Endothelial cell of umbilical vein (primary cell): ENCODE measurements at regions not wholly inside any gene's neighbourhood (a gene's known extent, or its start where the extent isn't known, plus 50 kb on each side); places are given as distances from the start of the nearest gene placed in this dataset.

ENCODE experiments used
- BruUV-seq: library from RNA; stranded (reverse); fragments of 400-500 nt; replicated peaks from 2 replicates; lab custom pipeline; 2021; lab: Mats Ljungman, UMichigan
- CTCF ChIA-PET: fragments of 300-600, 350-600 bp; sonication (Branson Sonifier 250); formaldehyde crosslinking; loops from one replicate; lab custom pipeline; 2021; ENCODE audit warnings: antibody characterized with exemption, inconsistent platforms; lab: Charles Lee
- POLR2A ChIA-PET: fragments of 300-600, 350-600 bp; sonication (Branson Sonifier 250); formaldehyde crosslinking; loops from one replicate; lab custom pipeline; 2021; ENCODE audit warnings: antibody characterized with exemption, inconsistent platforms; lab: Charles Lee
- DNase-seq: peaks from one replicate; pipeline ENCODE4 v3.0.0-alpha.2; 2011; ENCODE audit warnings: low read depth, low spot score
- FAIRE-seq: peaks from 2 replicates; lab custom pipeline; 2011; peaks lifted over from hg19 to GRCh38; lab: Jason Lieb, UNC
- H2AFZ ChIP-seq: 2 replicates; pipeline ENCODE4 v1.6.0; 2012; ENCODE audit warnings: low read depth, low read length, control low read depth, inconsistent platforms
- H3K27ac ChIP-seq: 2 replicates; pipeline ENCODE4 v1.5.1; 2011; ENCODE audit warnings: low read depth, mild to moderate bottlenecking, control low read depth, low read length, moderate library complexity; ENCODE audit not compliant: insufficient read depth
- H3K27me3 ChIP-seq, 2 experiments: 2 replicates each; pipeline versions ENCODE4 v1.6.0 to v1.6.1; 2011; ENCODE audit warnings: low read length in 2 of 2, mixed read lengths in 1 of 2; ENCODE audit not compliant: control insufficient read depth in 2 of 2, insufficient read depth in 2 of 2
- H3K36me3 ChIP-seq, 2 experiments: 2 replicates in 1 of 2; 3 replicates in 1 of 2; pipeline ENCODE4 v1.5.1; 2011; ENCODE audit warnings: low read length in 2 of 2, mild to moderate bottlenecking in 1 of 2, moderate library complexity in 1 of 2; ENCODE audit not compliant: control insufficient read depth in 2 of 2, insufficient read depth in 2 of 2; ENCODE audit errors: extremely low read depth in 1 of 2
- H3K4me1 ChIP-seq: 3 replicates; pipeline ENCODE4 v1.5.1; 2011; ENCODE audit warnings: mild to moderate bottlenecking, low read length; ENCODE audit not compliant: control insufficient read depth, insufficient read depth; ENCODE audit errors: extremely low read depth
- H3K4me2 ChIP-seq: 2 replicates; pipeline ENCODE4 v1.6.1; 2011; ENCODE audit warnings: low read length, control low read depth, mixed read lengths; ENCODE audit not compliant: insufficient read depth
- H3K4me3 ChIP-seq, 3 experiments: fragments of 200-600 bp in 1 of 3; sonication (generic), shearing (Covaris generic) in 1 of 3; replicated peaks in 1 of 3; 2 replicates each; pipeline ENCODE4 v1.5.1; 2011 to 2016; ENCODE audit warnings: control low read depth in 3 of 3, low read length in 3 of 3, mild to moderate bottlenecking in 2 of 3, inconsistent platforms in 1 of 3, low read depth in 1 of 3, moderate library complexity in 1 of 3; ENCODE audit not compliant: insufficient read depth in 1 of 3
- H3K79me2 ChIP-seq: 2 replicates; pipeline ENCODE4 v1.6.0; 2012; ENCODE audit warnings: low read length, inconsistent platforms; ENCODE audit not compliant: control insufficient read depth, insufficient read depth
- H3K9ac ChIP-seq: replicated peaks from 2 replicates; pipeline ENCODE3; 2011; ENCODE audit warnings: low read length, control low read depth; ENCODE audit not compliant: insufficient read depth; ENCODE audit errors: extremely low read depth
- H3K9me1 ChIP-seq: replicated peaks from 3 replicates; pipeline ENCODE4 v1.6.0; 2011; ENCODE audit warnings: mild to moderate bottlenecking, low read length; ENCODE audit not compliant: control insufficient read depth, insufficient read depth; ENCODE audit errors: extremely low read depth
- H3K9me3 ChIP-seq: replicated peaks from 2 replicates; pipeline ENCODE4 v1.5.1; 2012; ENCODE audit warnings: low read length, inconsistent platforms; ENCODE audit not compliant: control insufficient read depth, insufficient read depth
- H4K20me1 ChIP-seq: replicated peaks from 2 replicates; pipeline ENCODE3; 2011; ENCODE audit warnings: mild to moderate bottlenecking, low read length; ENCODE audit not compliant: control insufficient read depth, insufficient read depth; ENCODE audit errors: extremely low read depth
- EZH2 ChIP-seq: IDR thresholded peaks from 2 replicates; pipeline ENCODE4 v1.6.1; 2012; ENCODE audit warnings: borderline replicate concordance, low read depth, mild to moderate bottlenecking, moderate library complexity, low read length, inconsistent platforms; ENCODE audit not compliant: severe bottlenecking
- FOS ChIP-seq: IDR thresholded peaks from 2 replicates; pipeline ENCODE4 v1.6.1; 2011; ENCODE audit warnings: mild to moderate bottlenecking, low read length, moderate library complexity, borderline replicate concordance; ENCODE audit not compliant: insufficient read depth
- GATA2 ChIP-seq: IDR thresholded peaks from 2 replicates; pipeline ENCODE4 v1.7.0; 2011; ENCODE audit warnings: low read depth, mild to moderate bottlenecking, moderate library complexity, mixed read lengths, low read length; ENCODE audit not compliant: insufficient read length, insufficient read depth
- JUN ChIP-seq: IDR thresholded peaks from 2 replicates; pipeline ENCODE4 v1.6.1; 2011; ENCODE audit warnings: borderline replicate concordance, low read depth; ENCODE audit not compliant: insufficient read length, insufficient read depth
- MYC ChIP-seq: IDR thresholded peaks from one replicate; pipeline ENCODE4 v1.6.1; 2011; ENCODE audit warnings: mild to moderate bottlenecking, low read depth, low read length
- POLR2A ChIP-seq: IDR thresholded peaks from 2 replicates; pipeline ENCODE4 v1.6.1; 2012; ENCODE audit warnings: low read depth, mild to moderate bottlenecking, control low read depth, low read length
- POLR2AphosphoS5 ChIP-seq: IDR thresholded peaks from 2 replicates; pipeline ENCODE4 v1.6.1; 2012; ENCODE audit warnings: low read depth, mild to moderate bottlenecking, control low read depth, low read length, moderate library complexity; ENCODE audit not compliant: insufficient read depth
- dilution Hi-C: fragments of 300-500 bp; cut with MboI; formaldehyde crosslinking; loops from one replicate; pipeline ENCODE4 v1.15.0; 2019; ENCODE audit warnings: low sequenced_read_pairs; ENCODE audit not compliant: extremely low pct_ligation_motif_present
- intact Hi-C: fragments of 100-400 bp; cut with micrococcal nuclease; formaldehyde crosslinking; loops from one replicate; pipeline ENCODE4 v1.10.0; 2022
- TF ChIP-seq, protein P1 (sequence below), 2 donors: IDR thresholded peaks; 1 replicate in 1 of 2; 2 replicates in 1 of 2; pipeline ENCODE4 v1.5.1; 2011; ENCODE audit warnings: low read length in 2 of 2, mild to moderate bottlenecking in 2 of 2, moderate library complexity in 2 of 2, control low read depth in 1 of 2, inconsistent platforms in 1 of 2, low read depth in 1 of 2; ENCODE audit not compliant: insufficient read depth in 1 of 2; ENCODE audit errors: extremely low read depth in 1 of 2
- TF ChIP-seq, protein P2 (sequence below): IDR thresholded peaks from 2 replicates; pipeline ENCODE4 v1.6.1; 2011; ENCODE audit not compliant: insufficient read depth, insufficient read length

DNA sequence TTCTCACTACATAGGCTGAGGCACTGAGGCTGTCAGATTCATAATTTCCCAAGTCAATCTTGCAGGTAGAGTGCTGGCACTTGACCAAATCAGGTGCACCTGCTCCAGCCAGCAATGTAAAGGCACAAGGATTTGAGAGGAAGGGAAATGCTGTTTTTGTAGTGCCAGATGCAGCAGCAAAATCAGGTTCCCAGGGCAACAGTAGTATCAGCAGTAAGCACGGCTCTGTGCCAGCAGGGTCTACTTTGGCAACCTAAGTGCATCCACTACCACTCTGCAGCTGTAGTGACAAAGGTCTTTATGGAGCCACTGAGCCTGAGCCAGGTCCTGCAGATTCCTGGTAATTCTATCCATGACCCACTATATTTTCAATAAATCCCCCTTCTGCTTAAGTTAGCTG is 329.5 kb downstream of the TPBG start:
- no peak overlapping the region for H2AFZ ChIP-seq
- no peak overlapping the region for H3K4me2 ChIP-seq
- no peaks in the 10 kb centered on the region for H3K27me3 ChIP-seq
- no peak overlapping the region for H3K27ac ChIP-seq
- dilution Hi-C loops = no loop called here
- FAIRE-seq = no peak
- H3K9me3 ChIP-seq = no peaks in the 10 kb centered on the region
- no TSS peak for BruUV-seq
- no peaks in the 10 kb centered on the region for H3K79me2 ChIP-seq
- H3K4me3 ChIP-seq = no peak overlapping the region
- CTCF ChIA-PET = interaction anchor here (1.3 kb wide), 1 partner anchor 20 kb away, joined by 6 read pairs; no protein-coding TSS in a partner anchor
- H3K9me1 ChIP-seq = no peaks in the 10 kb centered on the region
- H3K4me1 ChIP-seq = no peaks in the 10 kb centered on the region
- intact Hi-C loops = no loop called here
- H3K9ac ChIP-seq = no peak overlapping the region
- H3K36me3 ChIP-seq = no peaks in the 10 kb centered on the region
- POLR2A ChIA-PET = no interaction called here
- no peak for DNase-seq
- H4K20me1 ChIP-seq = no peaks in the 10 kb centered on the region
- TF ChIP-seq POLR2AphosphoS5 (no peak), EZH2 (no peak), FOS (no peak), POLR2A (no peak), JUN (no peak), GATA2 (no peak), MYC (no peak)
- TF ChIP-seq, protein P1, sequence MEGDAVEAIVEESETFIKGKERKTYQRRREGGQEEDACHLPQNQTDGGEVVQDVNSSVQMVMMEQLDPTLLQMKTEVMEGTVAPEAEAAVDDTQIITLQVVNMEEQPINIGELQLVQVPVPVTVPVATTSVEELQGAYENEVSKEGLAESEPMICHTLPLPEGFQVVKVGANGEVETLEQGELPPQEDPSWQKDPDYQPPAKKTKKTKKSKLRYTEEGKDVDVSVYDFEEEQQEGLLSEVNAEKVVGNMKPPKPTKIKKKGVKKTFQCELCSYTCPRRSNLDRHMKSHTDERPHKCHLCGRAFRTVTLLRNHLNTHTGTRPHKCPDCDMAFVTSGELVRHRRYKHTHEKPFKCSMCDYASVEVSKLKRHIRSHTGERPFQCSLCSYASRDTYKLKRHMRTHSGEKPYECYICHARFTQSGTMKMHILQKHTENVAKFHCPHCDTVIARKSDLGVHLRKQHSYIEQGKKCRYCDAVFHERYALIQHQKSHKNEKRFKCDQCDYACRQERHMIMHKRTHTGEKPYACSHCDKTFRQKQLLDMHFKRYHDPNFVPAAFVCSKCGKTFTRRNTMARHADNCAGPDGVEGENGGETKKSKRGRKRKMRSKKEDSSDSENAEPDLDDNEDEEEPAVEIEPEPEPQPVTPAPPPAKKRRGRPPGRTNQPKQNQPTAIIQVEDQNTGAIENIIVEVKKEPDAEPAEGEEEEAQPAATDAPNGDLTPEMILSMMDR (IDR thresholded peaks at IDR 0.05; ENCODE audit: extremely low read depth in 1 of 2, insufficient read depth in 1 of 2, low read depth in 1 of 2, low read length in 2 of 2) = no peak
- TF ChIP-seq, protein P2, sequence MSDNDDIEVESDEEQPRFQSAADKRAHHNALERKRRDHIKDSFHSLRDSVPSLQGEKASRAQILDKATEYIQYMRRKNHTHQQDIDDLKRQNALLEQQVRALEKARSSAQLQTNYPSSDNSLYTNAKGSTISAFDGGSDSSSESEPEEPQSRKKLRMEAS = no peak
